GM23338 (cell line): ENCODE measurements at regions not wholly inside any gene's neighbourhood (a gene's known extent, or its start where the extent isn't known, plus 50 kb on each side); places are given as distances from the start of the nearest gene placed in this dataset.

Source experiments
- ATAC-seq: fragments of 200-7000 bp; cut with Tn5 transposase; 3 replicates; pipeline ENCODE4 v1.9.1; 2020
- DNase-seq: peaks from one replicate; pipeline ENCODE4 v3.0.0-alpha.2; 2015; ENCODE audit warnings: low spot score
- H2AFZ ChIP-seq: fragments of 200-600 bp; sonication (generic); 2 replicates; pipeline ENCODE4 v1.8.0; 2016; ENCODE audit warnings: antibody characterized with exemption, mild to moderate bottlenecking, moderate library complexity
- H3F3A ChIP-seq: fragments of 200-600 bp; sonication (generic); replicated peaks from 2 replicates; pipeline ENCODE4 v1.8.0; 2017; ENCODE audit warnings: antibody characterized with exemption, mixed run types, low read depth
- H3K27ac ChIP-seq: fragments of 200-600 bp; sonication (generic); 2 replicates; pipeline ENCODE4 v1.6.1; 2016; ENCODE audit warnings: low read depth
- H3K27me3 ChIP-seq: fragments of 200-600 bp; sonication (generic); 2 replicates; pipeline ENCODE4 v1.8.0; 2016; ENCODE audit warnings: mild to moderate bottlenecking, mixed run types, moderate library complexity; ENCODE audit not compliant: insufficient read depth
- H3K36me3 ChIP-seq: fragments of 200-600 bp; sonication (generic); 2 replicates; pipeline ENCODE4 v1.8.0; 2016; ENCODE audit warnings: mild to moderate bottlenecking; ENCODE audit not compliant: insufficient read depth
- H3K4me1 ChIP-seq: fragments of 200-600 bp; sonication (generic); 2 replicates; pipeline ENCODE4 v1.8.0; 2016; ENCODE audit warnings: mild to moderate bottlenecking, moderate library complexity; ENCODE audit not compliant: insufficient read depth
- H3K4me2 ChIP-seq: fragments of 200-600 bp; sonication (generic); 2 replicates; pipeline ENCODE4 v1.7.1; 2017; ENCODE audit warnings: mixed run types
- H3K4me3 ChIP-seq: fragments of 200-600 bp; sonication (generic); 2 replicates; pipeline ENCODE4 v1.6.1; 2016; ENCODE audit warnings: mixed run types
- H3K79me2 ChIP-seq: fragments of 200-600 bp; sonication (generic); replicated peaks from 2 replicates; pipeline ENCODE4 v1.8.0; 2017; ENCODE audit warnings: mild to moderate bottlenecking; ENCODE audit not compliant: insufficient read depth
- H3K9me2 ChIP-seq: fragments of 200-600 bp; sonication (generic); 2 replicates; pipeline ENCODE4 v1.8.0; 2017; ENCODE audit not compliant: insufficient read depth
- H4K20me1 ChIP-seq: fragments of 200-600 bp; sonication (generic); replicated peaks from 2 replicates; pipeline ENCODE4 v1.8.0; 2017; ENCODE audit warnings: mild to moderate bottlenecking; ENCODE audit not compliant: insufficient read depth
- H3K27ac Mint-ChIP-seq: 2 replicates; pipeline ENCODE4 v1.8.0; 2020; ENCODE audit warnings: inconsistent platforms, mild to moderate bottlenecking, moderate library complexity, mixed read lengths
- H3K27me3 Mint-ChIP-seq: 3 replicates; pipeline ENCODE4 v1.8.0; 2022; ENCODE audit warnings: low read depth, mild to moderate bottlenecking, moderate library complexity, mixed read lengths, inconsistent platforms; ENCODE audit not compliant: insufficient read depth, poor library complexity
- H3K36me3 Mint-ChIP-seq: 3 replicates; pipeline ENCODE4 v1.8.0; 2021; ENCODE audit warnings: low read depth, mild to moderate bottlenecking, inconsistent platforms, moderate library complexity, mixed read lengths
- H3K4me1 Mint-ChIP-seq: 3 replicates; pipeline ENCODE4 v1.8.0; 2020; ENCODE audit warnings: mild to moderate bottlenecking, inconsistent platforms, mixed read lengths
- H3K4me3 Mint-ChIP-seq: 3 replicates; pipeline ENCODE4 v1.8.0; 2021; ENCODE audit warnings: moderate library complexity, mild to moderate bottlenecking, inconsistent platforms, mixed read lengths
- H3K9me3 Mint-ChIP-seq: 3 replicates; pipeline ENCODE4 v1.8.0; 2020; ENCODE audit warnings: moderate library complexity, mild to moderate bottlenecking, inconsistent platforms, mixed read lengths
- JUNB ChIP-seq: IDR thresholded peaks from one replicate; pipeline ENCODE4 v1.6.1; 2016; ENCODE audit warnings: antibody characterized with exemption; ENCODE audit not compliant: unreplicated experiment
- NANOG ChIP-seq: IDR thresholded peaks from 2 replicates; pipeline ENCODE4 v1.6.1; 2016; ENCODE audit warnings: antibody characterized with exemption, borderline replicate concordance
- ZNF331 ChIP-seq: fragments of 250-450 bp; sonication (Bioruptor Pico); IDR thresholded peaks from 2 replicates; pipeline ENCODE4 v1.5.0; 2020; ENCODE audit warnings: low read depth, mild to moderate bottlenecking, moderate library complexity
- ZNF462 ChIP-seq: fragments of 250-450 bp; sonication (Bioruptor Pico); IDR thresholded peaks from 2 replicates; pipeline ENCODE4 v1.5.0; 2020; ENCODE audit warnings: mild to moderate bottlenecking, moderate library complexity

- H3K27ac Mint-ChIP-seq = no peak overlapping the region
Measured at GRCh38 chr2:2694746-2695145, 363.7 kb upstream of the MYT1L start.

More at GRCh38 chr2:2694746-2695145, 363.7 kb upstream of the MYT1L start:
- no peaks in the 10 kb centered on the region for H3K9me3 Mint-ChIP-seq
- H3K4me3 Mint-ChIP-seq = no peak overlapping the region
- Histone ChIP-seq H3K4me1 (peaks cover 4% of the 10 kb centered on the region; the same call in 1 of the 2 replicates), H3K4me3 (no peak overlapping the region), H4K20me1 (no peaks in the 10 kb centered on the region), H3K79me2 (no peaks in the 10 kb centered on the region), H3K27me3 (no peaks in the 10 kb centered on the region), H3K27ac (no peak overlapping the region), H3K4me2 (no peak overlapping the region), H3F3A (no peaks in the 10 kb centered on the region), H3K9me2 (no peaks in the 10 kb centered on the region), H2AFZ (no peak overlapping the region), H3K36me3 (no peaks in the 10 kb centered on the region)
- DNase-seq = no peak
- ATAC-seq = peak; percentile 16; the same call in 2 of the 3 replicates
- peaks cover 27% of the 10 kb centered on the region for H3K4me1 Mint-ChIP-seq
- TF ChIP-seq ZNF331 (CRISPR knock-in tag) = no peak
- no peak for TF ChIP-seq NANOG
- no peak for TF ChIP-seq ZNF462 (CRISPR knock-in tag)
- TF ChIP-seq JUNB = no peak
- no peaks in the 10 kb centered on the region for H3K36me3 Mint-ChIP-seq
- H3K27me3 Mint-ChIP-seq = peaks cover 18% of the 10 kb centered on the region
